Retinal pigment epithelial cell (primary cell): ENCODE measurements at regions not wholly inside any gene's neighbourhood (a gene's known extent, or its start where the extent isn't known, plus 50 kb on each side); places are given as distances from the start of the nearest gene placed in this dataset.

Experiments used
- DNase-seq: peaks from one replicate; pipeline ENCODE4 v3.0.0-alpha.2; 2010; ENCODE audit warnings: low read depth
- H3K4me3 ChIP-seq: 2 replicates; pipeline ENCODE4 v1.5.1; 2011; ENCODE audit warnings: mild to moderate bottlenecking, low read length, control low read depth, moderate library complexity
- CTCF ChIP-seq: conservative IDR thresholded peaks from 2 replicates; pipeline ENCODE4 v1.5.1; 2011; ENCODE audit warnings: low read depth, low read length, control low read depth, inconsistent platforms

GRCh38 chr9:24460781-24461180, 84.9 kb downstream of the IZUMO3 start:
- TF ChIP-seq CTCF = no peak
- no peak overlapping the region for H3K4me3 ChIP-seq
- no peak for DNase-seq

- TF ChIP-seq CTCF = no peak
- H3K4me3 ChIP-seq = no peak overlapping the region
- peak; percentile 11 for DNase-seq
Measured at GRCh38 chr9:24459953-24460352, 85.7 kb downstream of the IZUMO3 start.

- TF ChIP-seq CTCF = no peak
- no peak for DNase-seq
- H3K4me3 ChIP-seq = no peak overlapping the region
Measured at GRCh38 chr9:24451346-24451745, 94.4 kb downstream of the IZUMO3 start.

GRCh38 chr9:24449976-24450375, 95.7 kb downstream of the IZUMO3 start:
- no peak for TF ChIP-seq CTCF
- DNase-seq = no peak
- H3K4me3 ChIP-seq = no peak overlapping the region

GRCh38 chr9:24439456-24439855, 106.2 kb downstream of the IZUMO3 start:
- no peak for DNase-seq
- no peak overlapping the region for H3K4me3 ChIP-seq
- TF ChIP-seq CTCF = no peak

- no peak for TF ChIP-seq CTCF
- no peak for DNase-seq
- H3K4me3 ChIP-seq = no peak overlapping the region
Measured at GRCh38 chr9:24438876-24439275, 106.8 kb downstream of the IZUMO3 start.

GRCh38 chr9:24436761-24437160, 108.9 kb downstream of the IZUMO3 start:
- TF ChIP-seq CTCF = no peak
- DNase-seq = peak; percentile 51
- no peak overlapping the region for H3K4me3 ChIP-seq
